ENCODE measurements at regions not wholly inside any gene's neighbourhood (a gene's known extent, or its start where the extent isn't known, plus 50 kb on each side); places are given as distances from the start of the nearest gene placed in this dataset.

DNA sequence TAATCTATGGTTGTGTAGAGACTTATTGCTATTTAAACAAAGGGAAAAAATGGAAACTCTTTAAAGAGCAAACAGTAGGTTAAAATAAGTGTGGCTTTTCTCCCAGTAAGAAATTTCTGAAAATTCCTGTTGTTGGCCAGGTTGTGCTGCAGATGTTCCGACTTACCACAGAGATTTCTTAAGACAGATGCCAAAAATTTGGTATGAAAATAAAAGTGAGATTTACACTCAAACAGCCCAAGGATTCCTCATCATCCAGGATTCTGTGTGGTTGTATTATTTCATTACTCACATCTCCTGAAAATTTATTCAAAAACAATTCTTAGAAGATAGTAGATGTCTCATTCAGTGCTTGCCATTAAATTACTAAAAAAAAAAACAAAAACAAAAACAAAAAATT is 296.7 kb upstream of the PTBP2 start:
- ChIA-PET POLR2A (no interaction called here), CTCF (ENCODE audit: low intra/inter-chr PET ratio, low total read pairs) (no interaction called here)
- no peaks in the 10 kb centered on the region for H3K36me3 ChIP-seq (replicated peaks in 1 of 2; ENCODE audit: control insufficient read depth in 1 of 2, insufficient read depth in 2 of 2, low read length in 2 of 2)
- ATAC-seq: no peak
- in situ Hi-C loops (cut with HindIII; ENCODE audit: extremely low pct_ligation_motif_present, low pct_unique_long_range_greater_than_20kb): no loop called here
- TF ChIP-seq ZNF709 (CRISPR knock-in tag; IDR thresholded peaks at IDR 0.05) (no peak), ZNF652 (CRISPR knock-in tag; IDR thresholded peaks at IDR 0.05; ENCODE audit: borderline replicate concordance, low read depth) (no peak), ZNF263 (CRISPR knock-in tag; IDR thresholded peaks at IDR 0.05) (no peak), ZNF33B (CRISPR knock-in tag; IDR thresholded peaks at IDR 0.05) (no peak), ZNF703 (CRISPR knock-in tag; IDR thresholded peaks at IDR 0.05; ENCODE audit: borderline replicate concordance) (no peak), GATAD1 (CRISPR knock-in tag; IDR thresholded peaks at IDR 0.05) (no peak), ZNF83 (CRISPR knock-in tag; IDR thresholded peaks at IDR 0.05; ENCODE audit: borderline replicate concordance) (no peak), HMG20B (CRISPR knock-in tag; conservative IDR thresholded peaks at IDR 0.05) (no peak), TMF1 (CRISPR knock-in tag; IDR thresholded peaks at IDR 0.05; ENCODE audit: low read depth) (no peak), KAT7 (CRISPR knock-in tag; IDR thresholded peaks at IDR 0.05; ENCODE audit: borderline replicate concordance) (no peak), RBFOX2 (IDR thresholded peaks at IDR 0.05; ENCODE audit: low read depth, low read length) (no peak), ZFP62 (CRISPR knock-in tag; IDR thresholded peaks at IDR 0.05) (no peak), ARHGAP35 (CRISPR knock-in tag; IDR thresholded peaks at IDR 0.05; ENCODE audit: borderline replicate concordance) (no peak)
- TF ChIP-seq, protein P1, sequence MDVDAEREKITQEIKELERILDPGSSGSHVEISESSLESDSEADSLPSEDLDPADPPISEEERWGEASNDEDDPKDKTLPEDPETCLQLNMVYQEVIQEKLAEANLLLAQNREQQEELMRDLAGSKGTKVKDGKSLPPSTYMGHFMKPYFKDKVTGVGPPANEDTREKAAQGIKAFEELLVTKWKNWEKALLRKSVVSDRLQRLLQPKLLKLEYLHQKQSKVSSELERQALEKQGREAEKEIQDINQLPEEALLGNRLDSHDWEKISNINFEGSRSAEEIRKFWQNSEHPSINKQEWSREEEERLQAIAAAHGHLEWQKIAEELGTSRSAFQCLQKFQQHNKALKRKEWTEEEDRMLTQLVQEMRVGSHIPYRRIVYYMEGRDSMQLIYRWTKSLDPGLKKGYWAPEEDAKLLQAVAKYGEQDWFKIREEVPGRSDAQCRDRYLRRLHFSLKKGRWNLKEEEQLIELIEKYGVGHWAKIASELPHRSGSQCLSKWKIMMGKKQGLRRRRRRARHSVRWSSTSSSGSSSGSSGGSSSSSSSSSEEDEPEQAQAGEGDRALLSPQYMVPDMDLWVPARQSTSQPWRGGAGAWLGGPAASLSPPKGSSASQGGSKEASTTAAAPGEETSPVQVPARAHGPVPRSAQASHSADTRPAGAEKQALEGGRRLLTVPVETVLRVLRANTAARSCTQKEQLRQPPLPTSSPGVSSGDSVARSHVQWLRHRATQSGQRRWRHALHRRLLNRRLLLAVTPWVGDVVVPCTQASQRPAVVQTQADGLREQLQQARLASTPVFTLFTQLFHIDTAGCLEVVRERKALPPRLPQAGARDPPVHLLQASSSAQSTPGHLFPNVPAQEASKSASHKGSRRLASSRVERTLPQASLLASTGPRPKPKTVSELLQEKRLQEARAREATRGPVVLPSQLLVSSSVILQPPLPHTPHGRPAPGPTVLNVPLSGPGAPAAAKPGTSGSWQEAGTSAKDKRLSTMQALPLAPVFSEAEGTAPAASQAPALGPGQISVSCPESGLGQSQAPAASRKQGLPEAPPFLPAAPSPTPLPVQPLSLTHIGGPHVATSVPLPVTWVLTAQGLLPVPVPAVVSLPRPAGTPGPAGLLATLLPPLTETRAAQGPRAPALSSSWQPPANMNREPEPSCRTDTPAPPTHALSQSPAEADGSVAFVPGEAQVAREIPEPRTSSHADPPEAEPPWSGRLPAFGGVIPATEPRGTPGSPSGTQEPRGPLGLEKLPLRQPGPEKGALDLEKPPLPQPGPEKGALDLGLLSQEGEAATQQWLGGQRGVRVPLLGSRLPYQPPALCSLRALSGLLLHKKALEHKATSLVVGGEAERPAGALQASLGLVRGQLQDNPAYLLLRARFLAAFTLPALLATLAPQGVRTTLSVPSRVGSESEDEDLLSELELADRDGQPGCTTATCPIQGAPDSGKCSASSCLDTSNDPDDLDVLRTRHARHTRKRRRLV (CRISPR knock-in tag; IDR thresholded peaks at IDR 0.05): no peak
- no peaks in the 10 kb centered on the region for H3K9me3 ChIP-seq (ENCODE audit: low read length)
- H4K20me1 ChIP-seq (ENCODE audit: insufficient read depth, low read length): no peaks in the 10 kb centered on the region
- no peak overlapping the region for H3K9ac ChIP-seq (ENCODE audit: insufficient read depth, low read depth, low read length)
- DNase-seq (ENCODE audit: low spot score): no peak
- intact Hi-C loops (cut with micrococcal nuclease; ENCODE audit: unreplicated experiment): no loop called here
- H3K4me1 ChIP-seq (ENCODE audit: insufficient read depth, low read length): no peaks in the 10 kb centered on the region
- H3K4me3 ChIP-seq (replicated peaks in 1 of 3; ENCODE audit: insufficient read depth in 1 of 3, low read depth in 2 of 3, low read length in 3 of 3): no peak overlapping the region
- no peak overlapping the region for H2AFZ ChIP-seq (ENCODE audit: low read length)
- WGBS (ENCODE audit: low lambda C conversion rate): 0% methylated on average over 1 of the region's 1 CpG
- H3K27me3 ChIP-seq (ENCODE audit: control insufficient read depth in 1 of 2, insufficient read depth in 2 of 2, low read length in 2 of 2): no peaks in the 10 kb centered on the region
- BruUV-seq (replicated peaks): no TSS peak
- no peak overlapping the region for H3K4me2 ChIP-seq (ENCODE audit: low read depth, low read length)
- no peak for FAIRE-seq
- H3K79me2 ChIP-seq (ENCODE audit: insufficient read depth, low read length): no peaks in the 10 kb centered on the region
- no peak overlapping the region for H3K27ac ChIP-seq (ENCODE audit: extremely low read length, insufficient read depth, low read length)
